ENCODE measurements at regions not wholly inside any gene's neighbourhood (a gene's known extent, or its start where the extent isn't known, plus 50 kb on each side); places are given as distances from the start of the nearest gene placed in this dataset.

DNA sequence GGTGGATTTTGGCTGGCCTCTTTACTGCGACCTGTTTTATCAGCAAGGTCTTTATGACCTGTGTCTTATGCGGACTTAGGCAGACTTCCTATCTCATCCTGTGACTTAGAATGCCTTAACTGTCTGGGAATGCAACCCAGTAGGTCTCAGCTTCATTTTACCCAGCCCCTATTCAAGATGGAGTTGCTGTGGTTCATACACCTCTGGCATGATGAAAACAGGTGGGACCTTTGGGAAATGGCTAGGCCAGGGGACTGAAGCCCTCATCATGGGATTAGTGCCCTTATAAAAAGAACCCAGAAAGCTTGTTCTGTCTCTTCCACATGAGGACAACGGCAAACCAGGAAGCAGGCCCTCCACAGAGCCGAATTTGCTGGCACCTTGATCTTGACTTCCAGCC is 172.1 kb upstream of the MYO3A start:
- TF ChIP-seq, protein P1, sequence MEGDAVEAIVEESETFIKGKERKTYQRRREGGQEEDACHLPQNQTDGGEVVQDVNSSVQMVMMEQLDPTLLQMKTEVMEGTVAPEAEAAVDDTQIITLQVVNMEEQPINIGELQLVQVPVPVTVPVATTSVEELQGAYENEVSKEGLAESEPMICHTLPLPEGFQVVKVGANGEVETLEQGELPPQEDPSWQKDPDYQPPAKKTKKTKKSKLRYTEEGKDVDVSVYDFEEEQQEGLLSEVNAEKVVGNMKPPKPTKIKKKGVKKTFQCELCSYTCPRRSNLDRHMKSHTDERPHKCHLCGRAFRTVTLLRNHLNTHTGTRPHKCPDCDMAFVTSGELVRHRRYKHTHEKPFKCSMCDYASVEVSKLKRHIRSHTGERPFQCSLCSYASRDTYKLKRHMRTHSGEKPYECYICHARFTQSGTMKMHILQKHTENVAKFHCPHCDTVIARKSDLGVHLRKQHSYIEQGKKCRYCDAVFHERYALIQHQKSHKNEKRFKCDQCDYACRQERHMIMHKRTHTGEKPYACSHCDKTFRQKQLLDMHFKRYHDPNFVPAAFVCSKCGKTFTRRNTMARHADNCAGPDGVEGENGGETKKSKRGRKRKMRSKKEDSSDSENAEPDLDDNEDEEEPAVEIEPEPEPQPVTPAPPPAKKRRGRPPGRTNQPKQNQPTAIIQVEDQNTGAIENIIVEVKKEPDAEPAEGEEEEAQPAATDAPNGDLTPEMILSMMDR (IDR thresholded peaks at IDR 0.05) = no peak
- TF ChIP-seq POLR2A (IDR thresholded peaks at IDR 0.05) = no peak
